T follicular helper cell (primary cell): ENCODE measurements at regions not wholly inside any gene's neighbourhood (a gene's known extent, or its start where the extent isn't known, plus 50 kb on each side); places are given as distances from the start of the nearest gene placed in this dataset.

Experiments
- DNase-seq: peaks from one replicate; pipeline ENCODE4 v3.0.0-alpha.2; 2020; ENCODE audit warnings: low read depth

DNA sequence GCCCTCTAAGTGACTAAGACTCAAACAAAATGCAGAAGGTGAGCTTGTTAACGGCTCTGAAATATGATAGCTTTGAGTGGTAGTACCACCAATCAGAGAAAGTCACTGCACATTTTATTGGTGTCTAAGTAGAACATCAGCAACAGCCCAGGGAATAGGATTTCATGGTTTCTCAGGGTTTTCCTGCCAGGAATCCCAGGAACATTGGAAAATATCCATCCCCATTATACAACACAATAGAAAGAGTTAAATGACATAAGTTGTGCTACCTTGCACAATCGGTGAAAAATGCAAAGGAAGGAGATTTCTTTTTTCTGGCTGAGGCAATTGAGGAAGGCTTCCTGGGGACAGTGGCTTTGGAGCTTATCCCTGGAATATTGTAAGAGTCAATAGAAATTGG lies 283.1 kb downstream of the HLX start:
- no peak for DNase-seq

DNA sequence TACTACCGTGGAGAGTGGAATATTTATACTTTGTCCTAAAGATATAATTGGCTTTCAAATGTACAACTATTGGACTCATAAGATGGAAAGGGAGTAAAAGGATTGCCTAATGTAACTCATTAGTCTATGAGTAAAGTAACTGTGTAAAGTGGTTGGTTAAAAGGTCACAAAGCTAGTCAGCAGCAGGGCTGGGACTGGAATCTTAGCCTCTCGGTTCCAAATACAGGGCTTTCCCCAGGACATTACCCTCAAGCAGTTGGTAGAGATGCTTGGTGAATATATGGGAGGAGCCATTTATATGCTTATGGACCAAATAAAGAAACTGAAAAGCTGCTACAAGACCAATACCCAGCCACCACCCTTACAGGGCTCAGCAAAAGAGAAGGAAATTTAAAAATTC lies 283.7 kb downstream of the HLX start:
- DNase-seq = no peak

DNA sequence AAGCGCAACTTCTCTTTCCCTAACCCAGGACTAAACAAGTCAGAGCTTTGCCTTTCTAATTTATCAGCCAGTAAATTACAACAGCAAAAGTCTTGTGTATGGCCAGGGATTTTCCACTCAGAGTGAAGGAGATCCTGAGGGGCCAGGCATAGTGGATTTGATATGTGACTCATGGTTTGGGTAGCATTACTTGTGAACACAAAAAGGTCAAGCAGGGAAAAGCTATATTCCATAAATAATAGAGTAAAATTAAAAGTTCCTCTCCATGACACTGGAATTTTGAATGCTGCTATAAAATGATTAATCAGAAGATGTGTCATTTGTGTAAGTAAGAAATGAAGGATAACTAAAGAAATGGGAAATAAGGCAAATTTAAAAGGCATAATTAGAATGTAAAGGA lies 284.8 kb downstream of the HLX start:
- DNase-seq = no peak

DNA sequence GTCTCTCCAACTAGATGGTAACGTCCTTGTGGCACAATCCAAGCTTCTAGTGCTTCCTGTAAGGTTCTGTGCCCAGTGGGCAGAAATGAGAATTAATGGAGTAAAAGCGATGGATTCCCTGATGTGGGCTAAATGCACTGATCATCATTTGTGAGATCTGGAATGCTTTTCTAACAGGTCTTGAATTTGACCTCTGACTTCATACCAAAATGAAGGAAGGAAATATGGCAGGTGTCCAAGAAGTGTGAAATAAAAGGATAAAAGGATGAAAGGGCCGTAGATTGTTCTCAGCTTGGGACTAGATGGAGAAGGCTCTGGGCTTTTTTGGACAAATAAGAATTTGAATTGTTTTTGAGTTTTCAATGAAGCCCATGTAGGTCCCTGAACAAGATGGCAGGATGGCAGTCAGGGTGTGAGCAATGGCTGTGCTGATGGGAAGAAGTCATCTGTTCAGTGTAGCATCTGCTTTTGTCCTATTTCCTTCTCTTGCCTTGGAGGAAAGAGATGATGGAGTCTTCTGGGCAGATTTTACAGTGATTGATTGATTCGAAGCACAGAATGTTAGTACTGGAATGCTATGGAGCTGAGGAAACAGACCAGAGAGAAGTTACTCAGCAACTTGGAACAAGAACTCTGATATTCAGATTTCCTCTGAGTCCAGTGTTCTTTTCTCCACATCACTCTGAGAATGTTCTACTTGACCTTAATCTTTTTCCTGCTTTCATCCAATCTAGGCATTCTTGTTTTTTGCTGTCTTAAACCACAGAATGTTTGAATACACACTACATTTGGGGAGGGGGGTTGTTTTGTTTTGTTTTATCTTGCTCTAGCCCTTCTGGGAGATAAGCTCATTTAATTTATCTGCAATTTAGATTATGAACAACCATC lies 286.0 kb downstream of the HLX start:
- DNase-seq = no peak

DNA sequence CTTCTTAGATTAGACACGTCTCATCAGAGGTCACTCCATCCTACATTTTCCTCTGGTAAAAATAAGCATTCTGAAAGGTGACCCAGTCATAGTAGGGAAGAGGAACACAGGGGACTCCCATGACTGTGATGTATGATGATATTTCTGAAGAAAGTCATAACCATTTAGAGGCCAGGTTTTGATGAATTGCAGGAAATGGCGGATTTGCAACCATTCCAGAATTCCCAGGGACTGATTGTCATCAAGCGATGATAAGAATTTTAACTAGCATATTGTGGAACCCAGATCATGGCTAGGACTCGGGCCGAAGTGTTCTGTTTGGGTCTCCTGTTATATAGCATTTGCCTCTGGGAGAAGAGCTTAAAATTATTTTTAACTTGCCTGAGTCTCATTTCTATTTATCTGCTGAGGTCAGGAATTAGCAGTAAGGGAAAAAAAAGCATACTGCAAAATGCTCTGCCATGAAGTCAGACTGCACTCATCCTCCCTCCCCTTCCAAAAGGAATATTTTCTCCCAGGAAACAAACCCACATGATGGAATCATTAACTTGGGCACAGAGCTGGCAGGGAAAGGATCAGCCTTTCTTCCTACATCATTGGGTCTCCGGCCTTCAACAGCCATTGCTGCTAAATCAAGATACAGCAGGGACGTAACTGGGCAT lies 286.7 kb downstream of the HLX start:
- DNase-seq = no peak

DNA sequence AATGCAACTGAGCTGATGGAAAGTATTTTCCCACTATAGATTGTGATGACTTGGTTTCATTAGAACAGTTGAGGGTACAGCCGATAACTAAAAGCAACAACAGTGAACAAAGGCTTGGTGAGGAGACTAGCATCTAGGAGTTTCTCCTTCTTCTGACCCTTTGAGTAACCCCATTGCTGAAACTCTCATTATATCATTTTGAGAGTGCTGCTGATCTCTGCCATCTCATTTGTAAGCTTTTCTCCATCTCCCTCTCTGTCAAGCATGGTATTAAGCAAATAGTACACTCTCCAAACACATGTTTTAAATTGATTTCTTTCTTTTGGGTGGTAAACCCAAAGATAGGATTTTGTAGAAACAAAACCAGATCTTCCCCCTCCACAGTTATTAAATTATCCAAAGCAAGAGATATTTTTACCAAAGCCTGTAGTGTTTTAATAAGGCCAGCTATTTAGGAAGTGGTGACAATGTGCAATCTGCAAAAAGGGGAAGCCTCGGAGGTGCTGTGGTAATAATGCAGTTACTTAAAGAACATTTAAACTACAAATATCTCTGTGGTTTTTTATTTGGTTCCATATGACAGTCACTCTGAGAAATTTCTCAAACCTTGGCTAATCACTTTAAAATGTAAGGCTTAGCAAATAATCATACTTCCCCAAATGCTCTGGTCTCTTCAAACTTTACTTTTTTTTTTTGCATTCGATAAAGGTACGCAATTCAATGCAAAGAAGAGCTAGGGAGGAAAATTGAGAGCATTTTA lies 287.5 kb downstream of the HLX start:
- DNase-seq = no peak

DNA sequence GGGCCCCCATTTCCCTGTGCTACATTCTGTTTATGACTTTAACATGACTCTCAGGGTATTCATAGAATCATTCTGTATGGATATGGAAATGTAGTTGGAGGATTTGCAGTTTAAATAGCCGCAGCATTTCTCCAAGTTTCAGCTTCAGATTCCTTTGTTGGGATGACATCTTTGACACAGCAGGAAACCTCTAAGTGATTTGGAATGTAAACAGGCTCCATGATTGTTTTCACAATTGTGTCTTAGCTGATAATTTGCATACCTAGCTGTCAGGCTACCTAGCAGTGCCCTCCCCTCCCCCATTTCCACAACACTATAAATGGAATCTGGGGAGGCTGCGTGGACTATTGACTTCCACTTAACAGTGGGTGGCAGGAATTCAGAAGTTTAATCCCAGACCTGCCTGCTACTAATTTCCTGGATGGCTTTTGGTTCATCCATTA lies 290.2 kb downstream of the HLX start:
- no peak for DNase-seq

DNA sequence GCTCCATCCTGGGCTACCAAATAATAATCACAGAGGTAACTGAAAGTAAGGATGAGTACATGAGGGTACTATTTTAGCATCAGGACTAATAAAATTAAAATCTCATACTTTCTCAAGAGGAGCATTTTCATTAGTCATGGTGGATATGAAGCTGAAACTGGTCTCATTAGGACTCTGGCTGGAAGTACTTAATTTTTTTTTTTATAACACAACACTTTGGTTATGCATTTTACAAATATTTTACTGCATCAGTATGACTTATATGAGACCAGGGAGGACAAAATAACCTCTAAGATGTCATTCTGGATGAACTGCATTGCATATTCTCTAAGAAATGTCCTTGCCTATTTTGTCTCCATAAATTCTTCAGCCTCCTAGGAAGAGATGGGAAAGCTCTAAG lies 290.9 kb downstream of the HLX start:
- no peak for DNase-seq

DNA sequence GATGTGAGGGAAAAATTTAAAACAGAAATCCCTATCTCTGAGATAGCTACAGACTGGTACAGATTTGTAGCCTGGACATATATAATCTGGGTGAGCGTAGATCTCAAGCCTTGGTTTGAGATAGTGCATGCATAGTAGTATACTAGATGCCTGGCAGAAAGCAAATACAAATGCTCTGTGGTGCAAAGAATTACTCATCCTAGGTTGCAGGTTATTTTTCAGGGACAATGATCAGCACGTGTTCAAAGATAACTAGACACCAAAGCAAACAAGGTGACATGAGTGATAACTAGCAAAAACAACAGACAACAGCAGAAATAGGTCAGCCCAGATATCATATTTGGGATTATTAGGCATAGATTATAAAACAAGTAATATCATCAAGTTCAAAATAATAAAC lies 292.5 kb downstream of the HLX start:
- DNase-seq = no peak

DNA sequence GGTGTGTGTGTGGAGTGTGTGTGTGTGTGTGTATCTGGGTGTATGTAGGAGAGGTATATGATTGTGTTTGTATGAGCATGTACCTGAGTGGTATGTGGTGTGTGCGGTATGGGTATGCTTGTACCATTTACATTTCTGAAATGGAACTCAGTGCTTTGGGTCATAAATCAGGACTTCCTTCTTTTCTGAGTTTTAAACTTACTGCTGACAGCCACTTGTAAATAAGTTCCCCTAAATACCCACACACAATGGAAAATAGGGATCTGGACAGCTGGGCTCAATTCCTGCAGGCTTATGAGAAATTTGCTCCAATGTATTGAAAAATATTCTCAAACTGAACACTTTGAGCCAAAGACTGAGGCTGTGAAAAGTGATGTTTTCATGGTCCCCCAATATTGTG lies 293.6 kb downstream of the HLX start:
- DNase-seq = no peak

DNA sequence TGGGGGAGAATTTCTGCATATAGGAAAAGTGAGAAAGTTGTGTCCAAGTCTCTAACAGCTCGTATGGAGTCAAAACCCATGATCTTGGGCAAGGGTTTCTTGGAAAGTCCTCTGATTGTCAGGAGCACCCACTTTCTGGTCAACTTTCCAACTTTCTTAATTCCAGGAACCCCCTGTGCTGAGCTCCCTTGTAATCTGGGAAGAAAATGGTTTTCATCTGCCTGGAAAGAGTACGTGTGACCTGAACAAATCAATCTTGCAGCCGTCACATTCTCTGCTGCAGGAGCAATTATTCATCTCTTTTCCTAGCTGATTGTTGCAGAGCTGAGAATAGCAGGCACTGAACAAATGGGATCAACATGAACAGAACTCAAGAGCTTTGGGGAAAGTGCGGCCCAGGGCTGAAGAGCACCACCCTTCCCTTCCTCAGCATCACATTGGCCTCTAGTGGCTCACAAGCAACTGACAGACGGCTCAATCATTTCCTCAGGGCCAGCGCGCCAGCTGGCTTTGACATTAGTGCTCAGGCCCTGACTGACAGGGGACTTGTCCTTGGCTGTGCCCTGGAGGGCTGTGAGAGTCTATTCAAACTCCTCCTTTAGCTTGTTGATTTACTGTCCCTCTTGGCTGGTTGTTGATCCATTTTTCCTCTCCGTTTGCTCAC lies 295.2 kb downstream of the HLX start:
- no peak for DNase-seq

DNA sequence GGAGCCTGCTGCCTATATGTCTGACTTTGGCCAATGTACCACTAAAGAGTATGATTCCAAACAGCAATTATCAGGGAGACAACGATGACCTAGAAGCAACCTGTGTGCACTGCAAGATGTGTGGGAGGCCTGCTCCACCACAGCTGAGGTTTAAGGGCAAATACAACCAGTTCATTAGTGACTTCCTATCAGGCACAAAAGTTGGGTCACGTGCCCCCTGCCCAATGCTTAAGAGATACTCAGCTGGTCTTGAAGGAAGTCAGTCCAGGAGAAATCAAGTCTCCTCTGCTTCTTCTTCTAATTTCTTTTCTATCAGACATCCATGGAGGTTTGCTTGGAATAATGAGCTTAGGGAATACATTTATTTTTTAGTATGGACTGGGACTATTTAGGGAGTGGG lies 296.0 kb downstream of the HLX start:
- no peak for DNase-seq

DNA sequence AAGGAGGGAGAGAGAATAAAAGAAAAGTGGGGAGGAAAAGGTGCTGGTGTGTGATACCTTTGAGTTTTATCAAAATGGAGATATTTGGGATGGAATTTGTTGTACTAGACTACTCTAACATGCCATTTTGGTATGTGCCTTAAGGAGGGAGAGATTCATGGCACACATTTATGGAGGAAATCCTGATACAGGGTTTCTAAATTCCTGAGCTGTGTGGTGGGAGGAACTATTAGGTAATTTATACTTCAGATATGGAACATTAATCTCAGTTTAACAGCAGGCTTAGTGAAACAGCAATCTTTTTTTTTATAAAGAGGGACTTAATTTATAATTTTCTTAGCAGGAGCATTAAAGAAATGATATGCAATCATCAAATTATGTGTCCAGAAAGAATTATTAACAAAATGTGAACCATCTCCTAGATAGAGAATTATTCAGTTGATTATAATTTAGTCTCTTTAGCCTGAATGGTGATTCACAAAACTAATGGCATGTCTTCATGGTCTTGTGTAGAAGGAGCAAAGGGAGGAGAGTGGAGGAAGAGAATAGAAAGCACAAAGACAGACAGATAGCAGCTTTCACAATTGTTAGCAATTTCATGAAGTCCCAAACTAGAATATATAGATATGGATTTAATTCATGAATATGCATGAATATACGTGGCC lies 301.6 kb downstream of the HLX start:
- DNase-seq = no peak

DNA sequence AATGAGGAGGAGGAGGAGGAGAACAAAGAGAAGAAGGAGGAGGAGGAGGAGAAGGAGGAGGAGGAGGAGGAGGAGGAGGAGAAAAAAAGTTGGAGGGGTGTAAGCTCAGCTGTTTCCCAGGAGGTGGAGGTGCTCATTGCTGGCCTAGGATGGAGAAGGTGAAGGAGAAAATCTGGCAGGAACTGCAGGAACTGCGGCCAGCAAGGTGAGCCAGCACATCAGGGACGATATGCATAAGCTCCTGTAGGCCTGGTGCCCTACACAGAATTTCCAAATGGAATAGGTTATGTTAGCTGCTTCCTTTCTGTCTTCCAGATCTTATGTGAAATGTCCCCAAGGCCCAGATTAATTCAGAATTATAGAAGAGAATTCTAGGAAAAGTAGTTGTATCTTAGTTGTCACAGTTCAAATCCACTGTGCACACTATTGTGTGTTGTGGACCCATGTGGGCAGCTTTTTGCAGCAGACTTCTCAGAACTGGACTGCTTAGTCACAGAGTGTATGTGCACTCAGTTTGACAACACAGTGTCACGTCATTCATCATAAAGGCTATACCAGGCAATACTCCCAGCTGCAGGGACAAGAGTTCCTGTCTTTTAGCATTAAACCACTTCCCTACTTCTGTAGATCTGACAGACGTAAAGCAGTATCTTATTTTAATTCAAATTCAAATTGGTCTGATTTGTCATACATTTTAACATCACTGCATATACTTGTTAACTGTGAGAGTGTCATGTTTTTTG lies 303.7 kb downstream of the HLX start:
- DNase-seq = no peak

DNA sequence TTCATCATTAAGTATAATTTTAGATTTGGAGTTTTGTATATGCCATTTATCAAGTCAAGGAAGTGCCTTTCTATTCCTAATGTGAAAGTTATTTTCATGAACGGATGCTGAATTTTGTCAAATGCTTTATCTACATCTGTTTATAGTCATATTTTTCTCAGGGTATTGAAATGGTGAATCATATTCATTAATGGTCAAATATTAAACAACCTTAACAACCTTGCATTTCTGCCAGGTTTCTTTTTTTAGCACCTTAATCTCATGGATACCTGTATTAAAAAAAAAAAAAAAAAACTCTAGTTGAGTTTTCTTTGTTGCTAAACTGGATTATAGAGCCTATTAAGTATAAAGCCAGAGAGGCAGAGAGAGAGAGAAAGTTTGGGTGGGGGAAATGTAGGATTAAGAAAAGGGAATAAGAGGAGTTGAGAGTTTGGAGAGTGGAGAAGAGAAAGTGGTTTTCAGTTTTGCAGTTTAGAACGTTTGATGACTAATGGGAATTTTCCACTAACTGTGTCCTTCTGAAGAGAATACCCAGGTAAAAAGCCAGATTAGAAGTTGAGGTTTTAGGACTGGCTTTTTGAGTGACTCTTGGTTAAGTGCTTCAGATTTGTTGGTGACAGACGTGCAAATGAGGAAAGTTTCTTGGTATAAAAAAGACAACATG lies 305.0 kb downstream of the HLX start:
- DNase-seq = no peak

DNA sequence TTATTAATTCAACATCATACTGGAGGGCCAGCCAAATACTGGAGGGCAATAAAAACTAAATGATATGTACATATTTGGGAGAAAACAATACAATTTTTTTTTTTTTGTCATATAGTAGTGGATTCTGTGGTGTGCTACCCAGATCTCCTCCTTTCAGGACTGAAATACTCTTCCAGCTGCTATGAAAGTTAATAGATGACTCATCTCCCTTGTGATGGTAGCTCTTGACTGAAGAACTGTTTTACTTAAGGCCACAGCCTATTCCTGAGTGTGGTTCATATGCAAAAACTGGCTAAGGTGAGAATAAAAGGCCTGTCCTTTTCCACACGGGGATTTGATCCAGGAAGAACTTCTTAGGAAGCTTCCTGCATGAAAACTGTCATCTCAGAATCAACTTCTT lies 307.9 kb downstream of the HLX start:
- no peak for DNase-seq

DNA sequence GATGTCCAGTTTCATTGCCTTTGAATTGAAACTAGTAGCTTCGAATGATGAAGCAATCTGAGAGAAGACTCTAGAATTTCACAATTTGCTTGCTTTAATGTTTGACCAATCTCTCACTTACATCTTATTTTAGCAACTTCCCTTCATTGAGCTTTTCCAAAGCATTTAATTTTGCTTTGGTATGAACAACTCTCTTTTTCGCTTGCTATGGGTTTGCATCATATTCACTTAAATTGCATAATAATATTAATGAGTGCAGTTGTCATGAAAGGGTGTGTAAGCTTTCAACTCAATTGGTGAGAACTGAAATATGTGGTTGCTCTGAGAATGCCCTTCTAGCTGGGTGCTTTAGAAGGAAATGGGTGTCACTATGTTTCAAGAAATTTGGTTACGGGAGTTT lies 309.2 kb downstream of the HLX start:
- no peak for DNase-seq

DNA sequence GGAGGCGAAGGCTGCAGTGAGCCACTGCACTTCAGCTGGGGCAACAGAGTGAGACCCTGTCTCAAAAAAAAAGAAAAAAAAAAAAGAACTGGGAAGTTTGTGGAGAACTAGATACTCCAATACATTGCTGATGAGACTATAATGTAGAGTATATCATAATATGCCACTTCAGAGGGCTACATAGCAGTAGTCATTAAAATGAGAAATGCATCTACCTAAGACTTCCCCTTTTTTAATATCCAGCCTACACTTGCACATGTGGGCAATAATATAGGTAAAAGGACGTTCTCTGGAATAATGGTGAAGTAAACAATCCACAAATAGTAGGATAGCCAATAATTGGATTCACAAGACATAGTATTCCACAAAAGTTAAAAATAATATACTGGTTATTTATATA lies 311.0 kb downstream of the HLX start:
- no peak for DNase-seq

DNA sequence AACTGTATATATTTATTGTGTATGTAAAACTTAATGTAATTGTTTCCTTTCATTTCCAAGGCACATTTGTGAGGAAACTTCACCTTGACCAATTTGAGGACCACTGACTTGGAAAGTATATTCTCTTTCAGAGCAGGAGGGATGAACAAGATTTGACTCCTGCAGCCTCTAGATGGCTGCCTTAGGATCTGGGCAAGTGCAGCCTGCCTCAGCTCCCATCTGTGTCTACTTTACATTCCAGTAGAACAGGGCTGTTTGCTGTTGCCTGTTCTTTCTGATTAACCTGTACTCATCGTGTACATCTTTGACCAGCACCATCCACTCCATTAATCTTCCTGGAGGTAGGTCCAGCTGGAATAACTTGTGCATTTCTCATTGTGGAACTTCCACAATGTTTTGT lies 312.8 kb downstream of the HLX start:
- no peak for DNase-seq

DNA sequence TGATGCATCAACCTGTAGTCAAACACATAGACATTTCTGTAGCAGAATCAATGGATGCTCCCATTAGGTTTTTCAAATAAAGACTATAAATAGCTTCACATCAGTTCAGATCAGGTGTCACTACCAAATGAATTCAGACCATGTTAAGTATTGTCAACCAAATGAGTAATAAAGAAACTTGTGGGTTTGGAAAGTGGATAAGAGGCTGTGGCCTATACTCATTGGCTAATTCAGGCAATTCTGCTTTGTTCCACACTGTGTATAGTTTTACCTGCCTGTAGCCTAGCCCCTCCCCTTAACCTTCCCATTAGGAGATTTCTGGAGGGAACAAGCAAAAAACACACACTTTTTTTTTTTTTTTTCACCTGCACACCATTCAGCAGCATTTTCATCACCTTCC lies 321.2 kb downstream of the HLX start:
- no peak for DNase-seq

DNA sequence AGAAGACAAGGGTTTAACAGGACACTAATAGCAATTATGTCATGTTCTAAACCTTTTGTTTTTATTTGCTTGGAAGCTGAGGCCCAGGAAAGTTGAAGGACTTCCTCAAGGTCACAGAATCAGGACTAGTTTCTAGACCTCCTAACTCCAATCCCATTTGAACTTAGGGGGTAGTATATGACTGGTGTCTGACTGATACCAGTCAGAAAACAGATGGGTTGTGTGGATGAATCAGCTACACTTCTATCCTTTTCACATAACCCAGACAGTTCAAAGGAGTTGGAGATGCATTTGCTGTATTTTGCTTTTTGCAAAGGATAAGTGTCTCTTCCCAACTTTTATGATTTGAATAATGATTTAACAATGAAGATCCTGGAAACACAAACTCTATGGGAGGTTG lies 322.5 kb downstream of the HLX start:
- no peak for DNase-seq
